ENCODE measurements at regions not wholly inside any gene's neighbourhood (a gene's known extent, or its start where the extent isn't known, plus 50 kb on each side); places are given as distances from the start of the nearest gene placed in this dataset.

DNA sequence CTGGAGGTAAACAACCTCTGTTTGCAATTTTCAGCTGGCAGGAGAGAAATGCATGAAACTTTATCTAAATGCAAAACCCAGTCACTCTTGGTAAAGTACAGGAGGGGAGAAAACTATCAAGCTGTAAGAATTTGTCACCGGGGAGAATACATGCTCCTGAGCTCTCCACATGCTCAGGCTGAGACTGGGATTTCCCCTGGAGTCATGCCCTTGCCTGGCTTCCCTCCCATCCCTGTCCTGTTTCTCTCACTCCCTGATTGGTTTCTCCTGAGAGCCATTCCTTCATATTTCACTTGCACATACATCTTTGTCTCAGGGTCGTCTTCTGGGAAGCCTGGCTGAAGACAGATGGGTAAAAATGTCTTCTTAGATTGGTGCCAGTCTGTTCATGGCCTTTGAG is 52.9 kb upstream of the SPATS2L start:
- TF ChIP-seq CTCF (IDR thresholded peaks at IDR 0.05): no peak
- TF ChIP-seq POLR2A (IDR thresholded peaks at IDR 0.05): no peak
